GM12874 (cell line): ENCODE measurements at regions not wholly inside any gene's neighbourhood (a gene's known extent, or its start where the extent isn't known, plus 50 kb on each side); places are given as distances from the start of the nearest gene placed in this dataset.

Experiments used
- CTCF ChIP-seq: IDR thresholded peaks from 2 replicates; pipeline ENCODE4 v1.5.1; 2011; ENCODE audit warnings: low read depth, mild to moderate bottlenecking, control low read depth, low read length, moderate library complexity; ENCODE audit not compliant: insufficient read depth

GRCh38 chr15:26234976-26235767 is 372.0 kb upstream of the ATP10A start:
- TF ChIP-seq CTCF, result no peak

DNA sequence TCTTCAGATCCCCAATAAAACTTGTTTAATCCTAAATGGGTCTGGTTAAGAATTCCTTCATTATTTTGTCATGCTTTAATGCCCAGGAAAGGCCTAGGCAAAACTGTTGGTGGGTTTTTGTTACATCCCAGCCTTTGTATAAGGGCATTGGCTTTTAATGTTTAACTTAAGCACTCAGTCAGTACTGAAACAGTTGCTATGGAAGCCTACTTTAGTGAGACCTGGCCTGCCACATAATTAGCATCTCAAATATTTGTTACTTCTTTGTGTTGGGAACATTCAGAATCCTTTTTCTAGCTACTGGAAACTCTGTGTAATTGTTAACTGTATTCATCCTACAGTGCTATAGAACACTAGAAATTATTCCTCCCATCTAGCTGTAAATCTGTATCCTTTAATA is 369.6 kb upstream of the ATP10A start:
- no peak for TF ChIP-seq CTCF

DNA sequence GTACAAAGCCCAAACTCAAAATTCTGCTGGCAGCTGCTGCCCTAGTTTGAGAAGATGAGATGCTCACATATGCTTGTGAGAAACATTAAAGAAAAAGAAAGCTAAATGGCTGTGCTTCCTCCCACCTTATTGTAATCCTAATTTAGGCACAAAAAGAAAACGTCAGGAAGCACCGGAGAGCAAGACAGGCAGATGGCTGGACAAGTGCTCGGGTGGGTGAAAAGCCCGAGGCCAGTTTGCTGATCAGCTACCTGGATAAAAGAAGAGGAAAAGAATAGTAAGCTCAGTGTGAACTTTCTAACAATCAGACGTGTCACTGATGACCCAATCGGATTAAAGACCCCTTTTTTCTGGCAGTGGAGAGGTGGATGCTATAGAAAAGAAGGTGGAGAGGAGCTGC is 368.0 kb upstream of the ATP10A start:
- TF ChIP-seq CTCF, result no peak

DNA sequence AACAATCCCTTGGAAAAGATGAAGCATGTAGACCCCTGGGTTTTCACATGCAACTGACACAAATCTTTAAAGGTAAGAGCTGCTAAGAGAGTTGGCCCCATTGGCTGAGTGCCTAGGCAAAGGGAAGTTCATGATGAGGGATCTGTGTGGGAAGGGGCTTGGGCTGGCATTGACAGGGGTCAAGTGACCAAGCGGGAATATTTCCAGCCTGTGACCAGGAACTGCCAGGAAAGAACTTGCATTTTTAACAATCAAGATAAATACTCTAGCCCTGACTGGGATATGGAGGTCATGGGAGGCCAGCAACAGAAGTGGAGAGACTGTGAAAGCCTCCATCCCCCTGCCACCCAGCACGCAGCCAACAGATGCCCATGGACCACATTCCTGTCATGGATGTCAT is 361.1 kb upstream of the ATP10A start:
- TF ChIP-seq CTCF, result no peak

- no peak for TF ChIP-seq CTCF
These were observed 360.6 kb upstream of the ATP10A start for GRCh38 chr15:26223720-26224119.

DNA sequence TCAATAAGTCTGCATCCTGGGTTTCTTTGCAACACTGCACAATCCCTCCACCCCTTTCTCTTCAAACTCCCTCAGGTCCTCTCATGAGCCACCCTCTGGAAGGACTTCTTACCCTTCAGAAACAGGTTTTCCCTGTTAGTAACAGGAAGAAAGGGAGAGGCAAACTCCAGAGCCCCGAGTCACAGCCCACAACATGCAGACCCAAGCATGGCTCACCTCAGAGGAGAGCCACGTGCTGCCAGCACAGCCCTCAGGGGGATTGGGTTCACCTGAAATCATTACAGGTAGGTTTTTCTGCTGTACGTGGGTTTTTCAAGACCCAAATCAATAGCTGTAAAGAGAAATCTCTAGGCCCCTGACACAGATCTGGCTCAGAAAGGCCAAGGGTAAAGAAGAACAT is 359.7 kb upstream of the ATP10A start:
- TF ChIP-seq CTCF, result no peak

- no peak for TF ChIP-seq CTCF
These were observed 351.2 kb upstream of the ATP10A start for GRCh38 chr15:26214290-26214689.
